Sigmoid colon (tissue), 4 donors: ENCODE measurements at regions not wholly inside any gene's neighbourhood (a gene's known extent, or its start where the extent isn't known, plus 50 kb on each side); places are given as distances from the start of the nearest gene placed in this dataset.

Experiments used
- CTCF ChIP-seq, 4 experiments: fragments of 450-650 bp in 3 of 4; fragments of 200-600 bp in 1 of 4; IDR thresholded peaks; one replicate each; pipeline ENCODE4 v1.5.1; 2016 to 2019; ENCODE audit warnings: antibody characterized with exemption in 4 of 4, mild to moderate bottlenecking in 3 of 4, moderate library complexity in 2 of 4
- EP300 ChIP-seq, 4 donors: sonication (generic); formaldehyde crosslinking; IDR thresholded peaks; one replicate each; pipeline ENCODE4 v1.6.1; 2017; ENCODE audit warnings: antibody characterized with exemption in 4 of 4

- peak; percentile 40 to 65 (median 48) for TF ChIP-seq CTCF (IDR thresholded peaks at IDR 0.05)
- TF ChIP-seq EP300 (IDR thresholded peaks at IDR 0.05) = no peak
Observed at GRCh38 chr7:28272461-28272877, 91.9 kb upstream of the JAZF1 start.
